ENCODE measurements at regions not wholly inside any gene's neighbourhood (a gene's known extent, or its start where the extent isn't known, plus 50 kb on each side); places are given as distances from the start of the nearest gene placed in this dataset.
"Not testable (repeated sequence)": the region's sequence is repeated elsewhere in the genome, so short reads cannot be mapped to it uniquely, and the experiment has no call there.

DNA sequence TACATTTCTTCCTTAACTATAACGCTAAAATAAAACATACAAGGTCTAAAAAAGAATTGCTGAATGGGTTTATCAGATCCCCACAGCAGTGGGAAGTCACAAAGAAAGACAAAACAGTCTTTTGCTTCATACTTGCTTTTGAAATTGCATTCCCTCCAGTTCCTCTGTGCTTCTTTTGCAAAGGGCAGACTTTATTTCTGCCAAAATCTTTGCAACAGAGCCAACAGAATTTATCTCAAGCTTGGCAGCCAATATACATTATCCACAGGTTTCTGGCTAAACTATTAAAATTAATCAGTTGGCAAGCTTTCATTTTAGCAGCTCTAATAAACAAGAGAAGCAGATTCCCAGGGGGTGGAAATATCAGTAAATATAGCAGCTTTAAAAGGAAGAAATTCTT lies 378.9 kb upstream of the CA10 start:
- no peak for DNase-seq (ENCODE audit: low spot score)

GRCh38 chr17:52536489-52536888 lies 378.0 kb upstream of the CA10 start:
- DNase-seq (ENCODE audit: low spot score), result no peak

- no peak for DNase-seq (ENCODE audit: low spot score)
Measured at GRCh38 chr17:52532373-52532772, 373.9 kb upstream of the CA10 start.

GRCh38 chr17:52524096-52524637 lies 365.7 kb upstream of the CA10 start:
- DNase-seq (ENCODE audit: low spot score), result no peak

DNA sequence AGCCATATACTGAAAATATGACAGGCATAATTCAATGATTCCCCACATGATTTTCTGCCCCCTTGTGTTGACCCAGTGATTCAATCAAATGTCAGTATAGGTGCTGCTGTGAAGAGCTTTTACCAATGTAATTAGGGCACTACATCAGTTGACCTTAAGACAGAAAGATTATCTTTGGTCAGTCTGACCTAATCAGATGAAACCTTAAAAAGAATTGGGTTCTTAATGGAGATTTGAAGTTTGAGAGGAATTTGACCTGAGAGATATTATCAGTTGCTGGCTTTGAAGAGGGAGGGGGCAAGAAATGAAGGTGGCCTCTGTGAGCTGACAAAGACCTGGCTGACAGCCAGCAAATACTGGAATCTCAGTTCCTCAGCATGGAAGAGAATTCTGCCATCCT lies 358.7 kb upstream of the CA10 start:
- no peak for DNase-seq (ENCODE audit: low spot score)

DNA sequence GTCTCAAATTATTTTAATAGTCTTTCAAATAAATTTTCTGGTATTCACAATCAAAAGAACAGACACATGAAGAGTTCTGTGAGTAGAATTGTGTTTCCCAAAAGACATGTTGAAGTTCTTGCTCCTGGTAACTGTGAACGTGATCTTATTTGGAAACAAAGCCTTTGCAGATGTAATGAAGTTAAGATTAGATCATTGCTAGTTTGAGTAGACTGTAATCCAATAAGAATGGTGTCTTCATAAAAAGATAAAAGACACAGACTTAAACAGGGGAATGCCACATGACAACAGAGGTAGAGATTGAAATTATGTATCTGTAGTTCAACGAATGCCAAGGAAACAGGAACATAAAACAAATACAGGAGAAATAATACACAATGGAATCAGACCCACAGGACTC lies 357.4 kb upstream of the CA10 start:
- DNase-seq (ENCODE audit: low spot score), result no peak

- no peak for DNase-seq (ENCODE audit: low spot score)
Measured at GRCh38 chr17:52505601-52506000, 347.1 kb upstream of the CA10 start.

- DNase-seq (ENCODE audit: low spot score), result no peak
Measured at GRCh38 chr17:52504081-52504480, 345.6 kb upstream of the CA10 start.

GRCh38 chr17:52495646-52496045 lies 337.1 kb upstream of the CA10 start:
- no peak for DNase-seq (ENCODE audit: low spot score)

DNA sequence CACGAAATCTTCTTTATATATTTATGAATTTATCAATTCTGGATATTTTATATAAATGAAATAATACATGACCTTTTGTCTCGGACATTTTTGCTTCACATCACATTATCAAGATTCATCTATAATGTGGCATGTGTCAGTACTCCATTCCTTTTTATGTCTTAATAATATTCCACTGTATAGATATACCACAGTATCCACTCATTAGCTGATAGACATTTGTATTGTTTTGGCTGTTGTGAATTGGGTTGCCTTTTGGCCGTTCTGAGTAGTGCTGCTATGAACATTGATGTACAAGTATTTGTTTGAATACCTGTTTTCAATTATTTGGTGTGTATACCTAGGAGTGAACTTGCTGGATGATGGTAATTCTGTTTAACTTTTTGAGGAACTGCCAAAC lies 323.8 kb upstream of the CA10 start:
- no peak for DNase-seq (ENCODE audit: low spot score)

GRCh38 chr17:52477824-52478699 lies 319.5 kb upstream of the CA10 start:
- no peak for DNase-seq (ENCODE audit: low spot score)

- DNase-seq (ENCODE audit: low spot score), result no peak
Measured at GRCh38 chr17:52476638-52477313, 318.3 kb upstream of the CA10 start.

- DNase-seq (ENCODE audit: low spot score), result no peak
Measured at GRCh38 chr17:52470553-52470952, 312.0 kb upstream of the CA10 start.

GRCh38 chr17:52465407-52465806 lies 306.9 kb upstream of the CA10 start:
- no peak for DNase-seq (ENCODE audit: low spot score)

- no peak for DNase-seq (ENCODE audit: low spot score)
Measured at GRCh38 chr17:52451294-52451861, 292.9 kb upstream of the CA10 start.

- no peak for DNase-seq (ENCODE audit: low spot score)
Measured at GRCh38 chr17:52442350-52442749, 283.8 kb upstream of the CA10 start.

- no peak for DNase-seq (ENCODE audit: low spot score)
Measured at GRCh38 chr17:52420555-52421078, 262.1 kb upstream of the CA10 start.

- DNase-seq (ENCODE audit: low spot score), result no peak
Measured at GRCh38 chr17:52419229-52419641, 260.7 kb upstream of the CA10 start.

GRCh38 chr17:52410781-52411180 lies 252.3 kb upstream of the CA10 start:
- DNase-seq (ENCODE audit: low spot score), result no peak

DNA sequence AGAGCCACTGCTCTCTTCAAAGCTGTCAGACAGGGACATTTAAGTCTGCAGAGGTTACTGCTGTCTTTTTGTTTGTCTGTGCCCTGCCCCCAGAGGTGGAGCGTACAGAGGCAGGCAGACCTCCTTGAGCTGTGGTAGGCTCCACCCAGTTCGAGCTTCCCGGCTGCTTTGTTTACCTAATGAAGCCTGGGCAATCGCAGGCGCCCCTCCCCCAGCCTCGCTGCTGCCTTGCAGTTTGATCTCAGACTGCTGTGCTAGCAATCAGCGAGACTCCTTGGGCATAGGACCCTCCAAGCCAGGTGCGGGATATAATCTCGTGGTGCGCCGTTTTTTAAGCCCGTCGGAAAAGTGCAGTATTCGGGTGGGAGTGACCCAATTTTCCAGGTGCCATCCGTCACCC lies 250.7 kb upstream of the CA10 start:
- DNase-seq (ENCODE audit: low spot score), result not testable (repeated sequence)

DNA sequence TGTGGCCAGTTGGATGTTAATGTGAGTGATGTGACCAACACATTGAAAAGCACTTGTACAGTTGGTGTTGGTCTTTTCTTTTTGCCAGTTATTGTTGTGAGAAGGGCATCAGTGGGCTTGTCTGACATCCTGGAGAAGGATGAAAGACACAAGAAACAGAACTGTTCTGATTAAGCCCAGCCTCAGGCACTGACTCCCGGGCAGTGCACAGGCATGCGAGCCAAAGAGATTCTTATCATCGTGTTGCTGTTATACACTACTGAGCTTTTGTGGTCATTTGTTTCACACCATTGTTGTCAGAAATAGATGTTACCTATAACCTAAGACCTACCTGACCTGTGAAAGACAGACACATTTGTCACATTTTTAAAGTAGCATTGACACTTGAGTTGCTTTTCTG lies 236.8 kb upstream of the CA10 start:
- DNase-seq (ENCODE audit: low spot score), result no peak

DNA sequence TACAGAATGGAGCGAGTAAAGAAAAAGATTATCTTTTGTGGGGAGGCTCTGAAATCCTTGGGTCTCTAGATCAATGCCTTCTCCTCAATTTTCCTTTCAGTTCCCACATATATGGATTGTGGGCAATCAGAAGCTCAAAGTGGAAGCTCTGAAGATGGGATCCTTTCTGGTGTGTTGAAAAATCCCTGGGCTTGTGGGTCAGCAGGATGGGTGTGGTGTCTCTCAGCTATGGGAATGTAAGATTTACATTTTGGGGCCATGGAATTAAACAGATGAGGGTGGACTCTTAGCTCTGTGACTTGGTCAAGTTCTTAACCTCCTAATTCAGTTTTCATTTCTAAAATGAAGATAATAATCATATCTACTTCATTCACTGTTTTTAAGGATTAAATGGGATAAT lies 231.9 kb upstream of the CA10 start:
- no peak for DNase-seq (ENCODE audit: low spot score)

GRCh38 chr17:52389632-52390031 lies 231.1 kb upstream of the CA10 start:
- no peak for DNase-seq (ENCODE audit: low spot score)
